GM12891 (cell line): ENCODE measurements at regions not wholly inside any gene's neighbourhood (a gene's known extent, or its start where the extent isn't known, plus 50 kb on each side); places are given as distances from the start of the nearest gene placed in this dataset.

ENCODE experiments used
- PAX5 ChIP-seq: IDR thresholded peaks from 2 replicates; pipeline ENCODE4 v1.6.1; 2011; ENCODE audit warnings: low read length, moderate library complexity, mild to moderate bottlenecking; ENCODE audit not compliant: insufficient read depth, severe bottlenecking
- POLR2A ChIP-seq: IDR thresholded peaks from 2 replicates; pipeline ENCODE4 v1.6.1; 2011; ENCODE audit warnings: low read depth, low read length, control low read depth
- POLR2AphosphoS5 ChIP-seq: IDR thresholded peaks from 2 replicates; pipeline ENCODE4 v1.6.1; 2011; ENCODE audit warnings: low read depth, low read length, control low read depth
- SPI1 ChIP-seq: IDR thresholded peaks from 2 replicates; pipeline ENCODE4 v1.6.1; 2011; ENCODE audit warnings: low read depth, low read length, control low read depth
- TAF1 ChIP-seq: IDR thresholded peaks from 2 replicates; pipeline ENCODE4 v1.6.1; 2011; ENCODE audit warnings: low read depth, low read length, control low read depth

DNA sequence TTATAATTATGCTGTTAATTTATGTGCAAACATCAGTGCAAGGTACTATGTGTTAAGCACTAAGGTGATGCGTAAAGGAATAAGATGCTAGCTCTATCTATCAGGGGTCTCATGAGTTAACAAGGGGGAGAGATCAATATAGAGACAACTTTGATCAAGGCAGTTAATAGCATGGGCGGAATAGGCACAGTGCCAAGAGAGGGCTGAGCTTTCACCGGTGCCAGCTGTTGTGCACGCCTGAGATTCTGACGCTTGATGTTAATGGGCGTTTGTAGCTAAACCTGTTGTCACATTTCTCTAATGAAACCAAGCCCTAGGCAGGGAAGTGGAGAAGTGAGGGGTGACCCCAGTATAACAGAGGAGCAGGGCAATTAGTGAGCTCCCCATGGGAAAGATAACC lies 86.0 kb upstream of the NMU start:
- TF ChIP-seq POLR2A (no peak), TAF1 (no peak), POLR2AphosphoS5 (no peak), SPI1 (no peak), PAX5 (no peak)
